ENCODE measurements at regions not wholly inside any gene's neighbourhood (a gene's known extent, or its start where the extent isn't known, plus 50 kb on each side); places are given as distances from the start of the nearest gene placed in this dataset.
"Not testable (repeated sequence)": the region's sequence is repeated elsewhere in the genome, so short reads cannot be mapped to it uniquely, and the experiment has no call there.

GRCh38 chr14:38053666-38054065 is 154.0 kb upstream of the SSTR1 start:
- DNase-seq (ENCODE audit: low read depth, low spot score), result no peak

- DNase-seq (ENCODE audit: low read depth, low spot score), result no peak
These were observed 151.4 kb upstream of the SSTR1 start for GRCh38 chr14:38056270-38056669.

GRCh38 chr14:38062223-38062622 is 145.5 kb upstream of the SSTR1 start:
- DNase-seq (ENCODE audit: low read depth, low spot score), result not testable (repeated sequence)

GRCh38 chr14:38063711-38064320 is 143.9 kb upstream of the SSTR1 start:
- DNase-seq (ENCODE audit: low read depth, low spot score), result no peak

GRCh38 chr14:38065106-38065762 is 142.5 kb upstream of the SSTR1 start:
- no peak for DNase-seq (ENCODE audit: low read depth, low spot score)

GRCh38 chr14:38070061-38070588 is 137.6 kb upstream of the SSTR1 start:
- DNase-seq (ENCODE audit: low read depth, low spot score), result no peak

- no peak for DNase-seq (ENCODE audit: low read depth, low spot score)
These were observed 134.1 kb upstream of the SSTR1 start for GRCh38 chr14:38073641-38074040.

- no peak for DNase-seq (ENCODE audit: low read depth, low spot score)
These were observed 133.6 kb upstream of the SSTR1 start for GRCh38 chr14:38074081-38074480.

- DNase-seq (ENCODE audit: low read depth, low spot score), result no peak
These were observed 132.9 kb upstream of the SSTR1 start for GRCh38 chr14:38074754-38075153.

GRCh38 chr14:38078393-38078792 is 129.3 kb upstream of the SSTR1 start:
- no peak for DNase-seq (ENCODE audit: low read depth, low spot score)

GRCh38 chr14:38079268-38079667 is 128.4 kb upstream of the SSTR1 start:
- DNase-seq (ENCODE audit: low read depth, low spot score), result no peak

GRCh38 chr14:38079886-38080285 is 127.8 kb upstream of the SSTR1 start:
- no peak for DNase-seq (ENCODE audit: low read depth, low spot score)

GRCh38 chr14:38080696-38081095 is 127.0 kb upstream of the SSTR1 start:
- no peak for DNase-seq (ENCODE audit: low read depth, low spot score)

GRCh38 chr14:38083039-38083438 is 124.7 kb upstream of the SSTR1 start:
- DNase-seq (ENCODE audit: low read depth, low spot score), result no peak

GRCh38 chr14:38089123-38089522 is 118.6 kb upstream of the SSTR1 start:
- DNase-seq (ENCODE audit: low read depth, low spot score), result no peak

- DNase-seq (ENCODE audit: low read depth, low spot score), result no peak
These were observed 117.2 kb upstream of the SSTR1 start for GRCh38 chr14:38090506-38090905.

- no peak for DNase-seq (ENCODE audit: low read depth, low spot score)
These were observed 109.4 kb upstream of the SSTR1 start for GRCh38 chr14:38098074-38098836.

GRCh38 chr14:38101679-38102078 is 106.0 kb upstream of the SSTR1 start:
- no peak for DNase-seq (ENCODE audit: low read depth, low spot score)

- no peak for DNase-seq (ENCODE audit: low read depth, low spot score)
These were observed 104.0 kb upstream of the SSTR1 start for GRCh38 chr14:38103542-38104225.

- DNase-seq (ENCODE audit: low read depth, low spot score), result no peak
These were observed 102.5 kb upstream of the SSTR1 start for GRCh38 chr14:38105106-38105702.

GRCh38 chr14:38107216-38107631 is 100.5 kb upstream of the SSTR1 start:
- no peak for DNase-seq (ENCODE audit: low read depth, low spot score)

Data from pulmonary artery endothelial cell (primary cell).